ENCODE measurements at regions not wholly inside any gene's neighbourhood (a gene's known extent, or its start where the extent isn't known, plus 50 kb on each side); places are given as distances from the start of the nearest gene placed in this dataset.
"Not testable (repeated sequence)": the region's sequence is repeated elsewhere in the genome, so short reads cannot be mapped to it uniquely, and the experiment has no call there.

DNA sequence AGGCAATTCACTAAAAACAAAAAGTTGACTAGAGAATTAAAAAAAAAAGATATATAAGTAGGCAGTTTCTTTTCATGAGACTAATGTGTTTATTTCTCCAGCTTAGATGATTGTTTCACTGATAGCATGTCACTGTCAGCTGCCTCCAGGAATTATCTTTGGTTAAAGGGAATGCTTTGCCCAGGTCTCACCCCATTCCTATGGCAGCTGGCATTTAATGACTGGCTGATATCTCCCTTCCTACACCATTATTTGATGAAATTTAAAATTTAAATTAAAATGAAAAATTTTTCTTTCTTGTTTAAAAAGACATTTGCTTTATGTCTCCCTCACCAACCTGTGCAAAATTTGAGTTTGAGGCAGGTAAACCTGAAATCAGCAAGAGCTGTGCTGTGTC lies 214.5 kb upstream of the PRSS1 start:
- peak; percentile 30 for DNase-seq (ENCODE audit: low read depth)

GRCh38 chr7:142533920-142534319 lies 215.4 kb upstream of the PRSS1 start:
- DNase-seq (ENCODE audit: low read depth): no peak

DNA sequence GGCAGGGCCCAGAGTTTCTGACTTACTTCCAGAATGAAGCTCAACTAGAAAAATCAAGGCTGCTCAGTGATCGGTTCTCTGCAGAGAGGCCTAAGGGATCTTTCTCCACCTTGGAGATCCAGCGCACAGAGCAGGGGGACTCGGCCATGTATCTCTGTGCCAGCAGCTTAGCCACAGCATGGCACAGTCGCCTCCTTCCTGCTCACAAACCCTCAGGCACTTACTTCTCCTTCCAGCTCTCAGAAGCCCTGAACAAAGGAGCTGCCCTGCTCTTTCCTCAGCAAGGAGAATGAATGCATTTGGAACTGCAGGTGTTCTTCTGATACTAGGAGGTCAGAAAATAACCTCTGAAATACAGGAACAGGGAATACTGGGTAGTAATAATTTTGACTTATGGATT lies 219.7 kb upstream of the PRSS1 start:
- DNase-seq (ENCODE audit: low read depth): no peak

DNA sequence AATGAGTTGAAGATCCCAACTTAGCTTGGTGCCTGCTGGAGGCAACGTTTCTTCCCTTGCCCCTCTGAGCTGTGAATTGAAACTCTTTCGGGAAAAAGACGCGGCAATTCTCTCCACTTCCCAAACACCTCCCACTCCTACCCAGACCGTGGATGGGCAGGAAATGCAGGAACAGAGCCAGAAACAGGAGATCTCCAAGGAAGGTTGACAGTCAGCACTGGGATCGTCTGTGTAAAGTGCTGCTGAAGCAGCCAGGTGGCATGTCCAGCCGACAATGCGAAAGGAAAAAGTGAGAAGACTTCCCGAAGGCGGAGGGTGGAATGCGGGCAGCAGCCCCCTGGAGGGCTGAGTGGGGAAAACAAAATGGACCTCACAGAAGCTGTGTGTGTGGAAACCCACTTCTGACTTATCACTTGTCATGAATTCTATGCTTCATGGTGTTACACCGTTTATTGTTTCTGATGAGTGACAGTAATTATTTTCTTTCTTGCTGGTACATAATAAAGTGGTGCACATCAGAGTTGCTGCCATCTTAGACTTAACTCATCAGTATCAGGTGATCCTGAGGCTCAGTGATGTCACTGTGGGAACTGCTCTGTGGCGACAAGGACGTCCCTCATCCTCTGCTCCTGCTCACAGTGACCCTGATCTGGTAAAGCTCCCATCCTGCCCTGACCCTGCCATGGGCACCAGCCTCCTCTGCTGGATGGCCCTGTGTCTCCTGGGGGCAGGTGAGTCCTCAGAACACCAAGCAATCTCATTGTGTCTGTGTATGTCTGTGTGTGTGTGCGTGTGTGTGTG lies 220.5 kb upstream of the PRSS1 start:
- DNase-seq (ENCODE audit: low read depth): no peak

DNA sequence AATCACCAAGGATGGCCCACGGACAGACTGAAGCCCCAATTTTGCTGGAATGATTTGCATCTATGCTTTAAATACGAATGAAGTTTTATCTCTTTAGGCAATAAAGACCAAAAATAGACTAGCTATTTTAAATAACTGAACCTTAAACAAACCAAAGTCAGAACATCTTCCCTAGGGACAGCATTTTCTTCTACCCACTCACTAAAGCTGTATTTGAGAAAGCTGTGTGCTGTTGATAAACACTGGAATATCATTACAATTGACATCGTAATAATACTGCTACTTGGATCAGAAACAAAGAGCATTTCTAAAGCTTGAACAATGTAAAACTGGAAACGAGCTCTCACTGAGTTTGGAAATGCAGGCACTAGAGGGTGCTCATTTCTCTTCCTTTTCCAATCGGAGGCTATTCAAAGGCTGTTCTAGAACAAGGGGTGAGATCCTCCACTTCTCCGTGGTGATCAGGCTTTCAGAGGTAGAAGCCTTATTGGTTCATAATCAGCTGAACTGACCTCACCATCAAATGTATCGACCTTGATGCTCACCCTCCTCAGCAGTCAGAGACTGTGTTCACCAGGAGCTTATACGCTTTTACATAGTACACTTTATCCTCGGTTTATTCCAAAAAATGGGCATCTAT lies 225.3 kb upstream of the PRSS1 start:
- DNase-seq (ENCODE audit: low read depth): peak; percentile 31

GRCh38 chr7:142522735-142523134 lies 226.5 kb upstream of the PRSS1 start:
- DNase-seq (ENCODE audit: low read depth): no peak

DNA sequence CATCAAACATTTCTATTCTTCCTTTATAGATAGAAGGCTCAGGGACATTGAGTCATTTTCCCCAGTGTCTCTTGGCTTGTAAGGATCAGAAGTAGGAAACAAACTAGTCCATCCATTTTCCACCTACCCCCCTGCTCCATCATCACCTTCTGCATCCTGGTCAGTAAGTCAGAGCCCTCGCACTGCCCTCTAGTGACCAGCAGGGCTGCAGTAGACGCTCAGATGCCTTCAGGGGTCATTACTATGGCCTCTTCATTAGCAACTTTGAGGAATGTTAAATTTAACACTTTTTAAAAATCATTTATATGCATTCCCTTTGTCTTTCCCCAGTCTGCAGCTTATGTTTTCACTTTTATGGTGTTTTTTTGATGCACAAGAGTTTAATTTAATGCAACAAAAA lies 228.4 kb upstream of the PRSS1 start:
- DNase-seq (ENCODE audit: low read depth): peak; percentile 17

DNA sequence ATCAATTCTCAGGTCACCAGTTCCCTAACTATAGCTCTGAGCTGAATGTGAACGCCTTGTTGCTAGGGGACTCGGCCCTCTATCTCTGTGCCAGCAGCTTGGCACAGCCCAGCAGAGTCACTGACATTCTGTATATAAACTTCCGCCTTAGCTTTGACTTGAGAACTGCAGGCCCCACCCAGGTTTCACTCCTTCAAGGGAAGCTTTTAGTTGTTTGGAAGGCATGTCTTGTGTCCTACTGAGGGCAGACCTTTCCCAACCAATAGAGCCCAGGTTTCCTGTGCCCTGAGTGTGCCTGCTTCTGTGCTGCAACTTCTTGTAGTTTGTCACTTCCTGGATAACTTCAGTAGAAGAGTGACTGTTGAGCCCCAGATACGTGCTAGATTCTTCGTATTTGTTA lies 228.8 kb upstream of the PRSS1 start:
- not testable (repeated sequence) for DNase-seq (ENCODE audit: low read depth)

GRCh38 chr7:142519079-142520078 lies 229.9 kb upstream of the PRSS1 start:
- DNase-seq (ENCODE audit: low read depth): peak; percentile 34

GRCh38 chr7:142516038-142516501 lies 233.2 kb upstream of the PRSS1 start:
- DNase-seq (ENCODE audit: low read depth): peak; percentile 81

DNA sequence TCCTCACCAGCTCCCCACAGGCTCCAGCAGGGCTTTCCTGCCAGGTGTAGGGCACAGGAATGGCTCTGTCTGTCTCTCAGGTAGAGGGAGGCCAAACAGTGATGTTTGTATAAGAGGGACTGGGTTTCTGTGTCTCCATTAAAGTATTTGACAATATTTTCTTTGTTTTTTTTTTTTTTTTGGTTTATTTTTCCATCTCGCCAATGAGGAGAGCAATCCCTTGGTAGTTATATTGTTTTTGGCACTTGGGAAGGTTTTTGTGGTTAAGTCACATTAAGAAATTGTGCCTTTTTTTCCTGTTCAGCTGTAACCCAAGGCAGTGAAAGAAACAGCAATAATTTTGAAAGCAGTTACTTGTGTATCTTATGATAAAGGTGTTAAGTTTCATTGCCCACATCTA lies 234.6 kb upstream of the PRSS1 start:
- DNase-seq (ENCODE audit: low read depth): not testable (repeated sequence)

- DNase-seq (ENCODE audit: low read depth): no peak
Measured at GRCh38 chr7:142513178-142513955, 235.9 kb upstream of the PRSS1 start.

DNA sequence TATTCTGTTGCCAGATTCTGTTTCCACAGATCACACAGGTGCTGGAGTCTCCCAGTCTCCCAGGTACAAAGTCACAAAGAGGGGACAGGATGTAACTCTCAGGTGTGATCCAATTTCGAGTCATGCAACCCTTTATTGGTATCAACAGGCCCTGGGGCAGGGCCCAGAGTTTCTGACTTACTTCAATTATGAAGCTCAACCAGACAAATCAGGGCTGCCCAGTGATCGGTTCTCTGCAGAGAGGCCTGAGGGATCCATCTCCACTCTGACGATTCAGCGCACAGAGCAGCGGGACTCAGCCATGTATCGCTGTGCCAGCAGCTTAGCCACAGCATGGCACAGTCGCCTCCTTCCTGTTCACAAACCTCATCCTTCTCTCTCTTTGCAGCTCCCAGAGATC lies 237.5 kb upstream of the PRSS1 start:
- no peak for DNase-seq (ENCODE audit: low read depth)

- no peak for DNase-seq (ENCODE audit: low read depth)
Measured at GRCh38 chr7:142511374-142511773, 237.9 kb upstream of the PRSS1 start.

DNA sequence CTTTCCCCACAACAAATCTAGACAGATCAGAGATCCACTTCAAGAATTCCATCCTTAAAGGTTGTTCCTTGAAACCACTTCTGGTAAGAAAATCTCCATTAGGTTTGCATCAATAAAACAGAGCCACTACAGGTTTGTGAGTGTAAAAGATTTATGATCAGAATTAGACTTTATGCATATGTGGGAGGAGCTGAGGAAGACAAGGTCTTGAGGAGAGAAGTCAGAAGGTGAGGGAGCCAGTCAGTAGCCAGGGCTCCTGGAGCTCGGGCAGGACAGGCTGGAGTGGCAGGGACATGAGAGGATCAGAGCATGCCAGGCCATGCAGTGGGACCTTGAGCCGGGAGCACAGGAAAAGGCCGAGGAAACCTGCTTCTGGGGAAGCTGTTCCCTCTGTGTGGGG lies 240.0 kb upstream of the PRSS1 start:
- not testable (repeated sequence) for DNase-seq (ENCODE audit: low read depth)

DNA sequence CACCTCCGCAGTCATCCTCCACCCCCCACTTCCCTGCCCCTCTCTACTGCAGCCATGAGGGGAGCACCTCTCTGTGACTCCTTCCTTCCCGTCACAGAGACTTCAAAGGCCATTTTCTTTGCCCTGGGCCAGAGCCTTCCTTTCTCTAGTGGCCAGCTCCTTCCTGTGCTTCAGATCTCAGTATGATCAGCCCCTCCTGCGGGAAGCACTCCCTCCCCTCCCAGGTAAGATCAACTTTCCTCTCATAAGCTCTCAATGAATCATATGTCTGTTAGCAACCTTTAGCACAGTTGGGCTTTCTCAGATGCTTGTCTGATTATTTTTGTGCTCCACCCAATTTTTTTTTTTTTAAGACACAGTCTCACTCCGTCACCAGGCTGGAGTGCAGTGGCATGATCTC lies 241.0 kb upstream of the PRSS1 start:
- no peak for DNase-seq (ENCODE audit: low read depth)

GRCh38 chr7:142507799-142508198 lies 241.5 kb upstream of the PRSS1 start:
- DNase-seq (ENCODE audit: low read depth): no peak

DNA sequence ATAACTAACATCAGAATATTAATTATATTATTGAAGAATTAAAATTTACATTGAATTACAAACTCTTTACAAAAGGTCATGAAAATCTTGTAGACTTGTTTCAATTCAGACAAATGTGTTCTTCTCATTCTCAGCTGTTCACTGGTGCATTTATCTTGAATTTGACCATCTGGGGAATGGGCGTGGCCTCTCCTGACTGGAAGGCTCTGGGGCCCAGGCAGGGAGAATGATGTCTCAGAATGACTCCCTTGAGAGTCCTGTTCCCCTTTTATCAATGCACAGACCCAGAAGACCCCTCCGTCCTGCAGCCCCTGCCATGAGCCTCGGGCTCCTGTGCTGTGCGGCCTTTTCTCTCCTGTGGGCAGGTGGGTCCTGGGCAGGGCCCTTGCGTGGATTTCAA lies 242.2 kb upstream of the PRSS1 start:
- not testable (repeated sequence) for DNase-seq (ENCODE audit: low read depth)

DNA sequence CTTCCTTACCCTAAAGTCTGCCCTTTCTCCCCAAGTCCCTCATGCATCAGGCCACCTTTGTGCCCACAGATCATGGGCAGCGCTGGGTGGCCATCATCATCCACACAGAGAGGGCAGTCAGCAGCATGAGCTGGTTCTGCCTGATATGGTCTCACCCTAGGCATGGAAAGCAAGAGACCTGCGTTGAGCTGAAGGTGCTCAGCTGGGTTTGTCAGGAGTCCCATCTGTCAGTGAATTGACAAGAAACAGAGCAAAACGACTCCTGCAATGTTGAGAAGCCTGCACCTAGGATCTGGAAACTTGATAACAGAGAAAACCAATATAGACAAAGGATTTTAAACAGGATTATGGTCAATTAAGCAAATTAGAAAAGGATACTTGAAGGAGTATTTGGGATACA lies 242.7 kb upstream of the PRSS1 start:
- no peak for DNase-seq (ENCODE audit: low read depth)

- not testable (repeated sequence) for DNase-seq (ENCODE audit: low read depth)
Measured at GRCh38 chr7:142503949-142504348, 245.3 kb upstream of the PRSS1 start.

DNA sequence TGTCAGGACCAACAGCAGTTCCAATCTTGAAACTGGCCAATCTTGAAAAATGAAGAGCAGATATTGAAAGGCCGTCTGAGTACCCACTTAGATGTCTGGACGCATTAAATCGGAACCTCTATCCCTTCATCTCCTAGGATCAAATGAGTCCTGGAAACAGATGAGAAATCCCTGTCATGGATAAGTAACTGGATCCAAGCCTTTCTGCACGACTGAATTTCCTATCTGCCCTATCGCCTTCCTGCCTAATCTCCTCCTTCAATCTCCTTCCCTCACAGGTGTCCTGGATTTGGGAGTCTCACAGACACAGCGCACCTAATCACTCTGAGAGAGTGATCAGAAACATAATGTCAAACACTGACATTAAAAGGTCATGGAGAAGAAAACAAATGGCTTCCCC lies 245.2 kb upstream of the PRSS58 start:
- no peak for DNase-seq (ENCODE audit: low read depth)

Measured in LHCN-M2 (cell line).